Breast epithelium (tissue), 3 donors: ENCODE measurements at regions not wholly inside any gene's neighbourhood (a gene's known extent, or its start where the extent isn't known, plus 50 kb on each side); places are given as distances from the start of the nearest gene placed in this dataset.
"Not testable (repeated sequence)": the region's sequence is repeated elsewhere in the genome, so short reads cannot be mapped to it uniquely, and the experiment has no call there.

Experiments used
- CTCF ChIP-seq, 3 donors: fragments of 450-650 bp; IDR thresholded peaks; one replicate each; pipeline ENCODE4 v1.5.1; 2016 to 2017; ENCODE audit warnings: antibody characterized with exemption in 3 of 3, mild to moderate bottlenecking in 3 of 3, moderate library complexity in 3 of 3
- POLR2A ChIP-seq: fragments of 450-650 bp; IDR thresholded peaks from one replicate; pipeline ENCODE4 v1.6.1; 2016; ENCODE audit warnings: antibody characterized with exemption, mild to moderate bottlenecking, moderate library complexity
- POLR2AphosphoS5 ChIP-seq, 3 donors: sonication (generic); formaldehyde crosslinking; IDR thresholded peaks; one replicate each; pipeline ENCODE4 v1.6.1; 2017; ENCODE audit warnings: antibody characterized with exemption in 3 of 3

- TF ChIP-seq POLR2A; CTCF (IDR thresholded peaks at IDR 0.05); POLR2AphosphoS5 (IDR thresholded peaks at IDR 0.05): not testable (repeated sequence)
Measured at GRCh38 chr2:167328808-167329207, 440.5 kb downstream of the XIRP2 start.
